Neuronal stem cell (in vitro differentiated cells): ENCODE measurements at regions not wholly inside any gene's neighbourhood (a gene's known extent, or its start where the extent isn't known, plus 50 kb on each side); places are given as distances from the start of the nearest gene placed in this dataset.

Source experiments
- DNase-seq: peaks from one replicate; pipeline ENCODE4 v3.0.0-alpha.2; 2013; ENCODE audit warnings: low spot score
- H2AFZ ChIP-seq: one replicate; pipeline ENCODE4 v1.6.1; 2013; ENCODE audit warnings: mild to moderate bottlenecking, low read length, inconsistent platforms
- H2AK5ac ChIP-seq: 2 replicates; pipeline ENCODE4 v1.6.1; 2013; ENCODE audit warnings: low read depth, mild to moderate bottlenecking, inconsistent platforms, low read length, moderate library complexity, mixed read lengths
- H2BK120ac ChIP-seq: 2 replicates; pipeline ENCODE4 v1.6.1; 2013; ENCODE audit warnings: low read depth, mild to moderate bottlenecking, inconsistent platforms, low read length, moderate library complexity, mixed read lengths
- H2BK12ac ChIP-seq: one replicate; pipeline ENCODE4 v1.6.1; 2013; ENCODE audit warnings: low read length, inconsistent platforms
- H2BK15ac ChIP-seq: 2 replicates; pipeline ENCODE4 v1.6.1; 2013; ENCODE audit warnings: mild to moderate bottlenecking, low read length, inconsistent platforms, mixed read lengths
- H2BK5ac ChIP-seq: one replicate; pipeline ENCODE4 v1.6.1; 2013; ENCODE audit warnings: inconsistent platforms, mild to moderate bottlenecking, low read length, moderate library complexity
- H3K14ac ChIP-seq: one replicate; pipeline ENCODE4 v1.6.1; 2013; ENCODE audit warnings: low read length, inconsistent platforms
- H3K18ac ChIP-seq: 2 replicates; pipeline ENCODE4 v1.6.1; 2013; ENCODE audit warnings: low read length, inconsistent platforms
- H3K23ac ChIP-seq: 2 replicates; pipeline ENCODE4 v1.6.1; 2013; ENCODE audit warnings: low read depth, mild to moderate bottlenecking, mixed read lengths, low read length, inconsistent platforms; ENCODE audit not compliant: poor library complexity
- H3K27ac ChIP-seq: replicated peaks from 3 replicates; pipeline ENCODE4 v1.5.1; 2013; ENCODE audit warnings: low read length, inconsistent platforms
- H3K27me3 ChIP-seq, 3 experiments: 2 replicates each; pipeline ENCODE4 v1.6.1; 2013; ENCODE audit warnings: low read length in 3 of 3, mild to moderate bottlenecking in 2 of 3, inconsistent platforms in 1 of 3, low read depth in 1 of 3, mixed read lengths in 1 of 3, moderate library complexity in 1 of 3; ENCODE audit not compliant: control insufficient read depth in 3 of 3, insufficient read depth in 3 of 3
- H3K36me3 ChIP-seq, 2 donors: replicated peaks in 1 of 2; 2 replicates each; pipeline ENCODE4 v1.6.1; 2013; ENCODE audit warnings: low read length in 2 of 2; ENCODE audit not compliant: control insufficient read depth in 2 of 2, insufficient read depth in 2 of 2
- H3K4ac ChIP-seq: 2 replicates; pipeline ENCODE4 v1.6.1; 2013; ENCODE audit warnings: inconsistent platforms, mild to moderate bottlenecking, low read length, moderate library complexity
- H3K4me1 ChIP-seq, 2 donors: 1 replicate in 1 of 2; 2 replicates in 1 of 2; pipeline ENCODE4 v1.6.1; 2013; ENCODE audit warnings: low read length in 2 of 2, low read depth in 1 of 2; ENCODE audit not compliant: control insufficient read depth in 2 of 2, insufficient read depth in 1 of 2
- H3K4me2 ChIP-seq: one replicate; pipeline ENCODE4 v1.6.1; 2013; ENCODE audit warnings: mild to moderate bottlenecking, low read length, inconsistent platforms; ENCODE audit not compliant: insufficient read depth, poor library complexity, severe bottlenecking
- H3K4me3 ChIP-seq, 2 donors: 2 replicates each; pipeline ENCODE4 v1.5.1; 2013; ENCODE audit warnings: low read length in 2 of 2, mild to moderate bottlenecking in 2 of 2, inconsistent platforms in 1 of 2, moderate library complexity in 1 of 2
- H3K79me1 ChIP-seq: one replicate; pipeline ENCODE4 v1.6.1; 2013; ENCODE audit warnings: low read depth, mild to moderate bottlenecking, inconsistent platforms, low read length, moderate library complexity
- H3K9ac ChIP-seq: one replicate; pipeline ENCODE4 v1.6.1; 2013; ENCODE audit warnings: mild to moderate bottlenecking, low read depth, low read length, inconsistent platforms; ENCODE audit not compliant: poor library complexity
- H3K9me3 ChIP-seq, 2 donors: replicated peaks in 1 of 2; 2 replicates each; pipeline versions ENCODE3 to v1.6.1; 2013; ENCODE audit warnings: low read length in 2 of 2, mild to moderate bottlenecking in 2 of 2, inconsistent platforms in 1 of 2, low read depth in 1 of 2, mixed read lengths in 1 of 2, moderate library complexity in 1 of 2; ENCODE audit not compliant: control insufficient read depth in 2 of 2, insufficient read depth in 1 of 2
- H4K8ac ChIP-seq: one replicate; pipeline ENCODE4 v1.6.1; 2013; ENCODE audit warnings: low read depth, mild to moderate bottlenecking, inconsistent platforms, low read length, moderate library complexity
- H4K91ac ChIP-seq: one replicate; pipeline ENCODE4 v1.6.1; 2013; ENCODE audit warnings: low read length, low read depth, mild to moderate bottlenecking, inconsistent platforms; ENCODE audit not compliant: poor library complexity
- WGBS, 2 donors: extraction: QIAGEN DNeasy Blood & Tissue Kit; methylation state at CpG; one replicate each; pipeline ENCODE4 v1.1.7; 2013; ENCODE audit warnings: missing lambda C conversion rate in 2 of 2, mixed read lengths in 1 of 2; ENCODE audit not compliant: insufficient read length in 2 of 2, insufficient replicate concordance in 1 of 2; ENCODE audit errors: extremely low coverage in 2 of 2; 5-methylcytosine and 5-hydroxymethylcytosine counted together

DNA sequence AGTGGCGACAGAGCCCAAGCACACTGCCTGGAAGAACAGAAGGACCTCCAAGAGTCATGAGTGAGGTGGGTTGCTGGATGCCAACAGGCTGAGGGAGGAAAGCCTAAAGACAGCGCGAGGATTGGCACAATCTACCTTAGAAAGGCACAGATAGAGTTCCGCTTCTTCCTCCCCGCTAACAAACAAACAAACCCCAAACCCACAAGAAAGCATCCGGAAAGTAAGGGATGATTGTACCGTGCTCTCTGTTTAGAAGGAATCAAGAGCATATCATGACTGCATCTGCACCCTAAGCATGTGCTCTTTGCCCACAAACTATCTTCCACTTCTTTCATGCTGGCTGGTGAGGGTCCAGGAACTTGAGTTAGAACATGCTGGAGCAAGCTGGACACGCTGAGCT, 233.0 kb upstream of the KLF12 start:
- no peaks in the 10 kb centered on the region for H3K9me3 ChIP-seq
- H3K36me3 ChIP-seq = no peaks in the 10 kb centered on the region
- H3K27ac ChIP-seq = no peak overlapping the region
- H2BK15ac ChIP-seq = no peak overlapping the region
- no peaks in the 10 kb centered on the region for H3K4me1 ChIP-seq
- no peak overlapping the region for H3K9ac ChIP-seq
- no peak overlapping the region for H3K4me2 ChIP-seq
- H2AK5ac ChIP-seq = no peak overlapping the region
- H3K4me3 ChIP-seq = no peak overlapping the region
- no peak overlapping the region for H3K14ac ChIP-seq
- H2BK5ac ChIP-seq = no peak overlapping the region
- no peak overlapping the region for H2BK120ac ChIP-seq
- WGBS, 2 donors = no CpG with 5 or more reads among the region's 8 CpGs
- no peak overlapping the region for H3K4ac ChIP-seq
- H3K27me3 ChIP-seq = no peaks in the 10 kb centered on the region
- H3K79me1 ChIP-seq = no peaks in the 10 kb centered on the region
- H3K18ac ChIP-seq = no peak overlapping the region
- H4K91ac ChIP-seq = no peak overlapping the region
- H3K23ac ChIP-seq = no peak overlapping the region
- H4K8ac ChIP-seq = no peak overlapping the region
- no peak overlapping the region for H2AFZ ChIP-seq
- DNase-seq = no peak
- H2BK12ac ChIP-seq = no peak overlapping the region

DNA sequence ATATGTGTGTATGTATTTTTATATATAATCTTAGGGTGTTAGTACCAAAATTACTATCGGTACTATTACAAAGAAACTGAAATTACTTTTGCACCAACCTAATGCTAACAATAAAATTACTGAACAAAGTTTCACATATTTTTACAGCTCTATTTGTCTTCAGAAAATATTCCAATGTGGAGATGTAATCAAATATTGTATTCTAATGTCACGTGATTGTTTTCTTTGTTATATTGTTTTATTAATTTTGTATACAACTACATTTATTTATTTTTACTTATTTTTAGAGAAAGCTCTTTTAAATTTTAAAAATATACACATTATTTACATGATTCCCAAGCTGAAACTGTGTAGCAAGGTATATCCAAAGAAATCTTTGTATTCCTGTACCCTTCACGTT, 227.1 kb upstream of the KLF12 start:
- Histone ChIP-seq H4K8ac (no peak overlapping the region), H3K4me1 (no peaks in the 10 kb centered on the region), H2BK5ac (no peak overlapping the region), H3K23ac (no peak overlapping the region), H3K4ac (no peak overlapping the region), H3K9me3 (no peaks in the 10 kb centered on the region), H3K14ac (no peak overlapping the region), H2BK120ac (no peak overlapping the region), H3K18ac (no peak overlapping the region), H3K4me3 (no peak overlapping the region), H2BK15ac (no peak overlapping the region), H2BK12ac (no peak overlapping the region), H2AFZ (no peak overlapping the region), H2AK5ac (no peak overlapping the region), H3K27ac (no peak overlapping the region), H3K9ac (no peak overlapping the region), H3K36me3 (no peaks in the 10 kb centered on the region), H4K91ac (no peak overlapping the region), H3K79me1 (no peaks in the 10 kb centered on the region), H3K27me3 (no peaks in the 10 kb centered on the region), H3K4me2 (no peak overlapping the region)
- WGBS, 2 donors = no CpG with 5 or more reads among the region's 3 CpGs
- no peak for DNase-seq

DNA sequence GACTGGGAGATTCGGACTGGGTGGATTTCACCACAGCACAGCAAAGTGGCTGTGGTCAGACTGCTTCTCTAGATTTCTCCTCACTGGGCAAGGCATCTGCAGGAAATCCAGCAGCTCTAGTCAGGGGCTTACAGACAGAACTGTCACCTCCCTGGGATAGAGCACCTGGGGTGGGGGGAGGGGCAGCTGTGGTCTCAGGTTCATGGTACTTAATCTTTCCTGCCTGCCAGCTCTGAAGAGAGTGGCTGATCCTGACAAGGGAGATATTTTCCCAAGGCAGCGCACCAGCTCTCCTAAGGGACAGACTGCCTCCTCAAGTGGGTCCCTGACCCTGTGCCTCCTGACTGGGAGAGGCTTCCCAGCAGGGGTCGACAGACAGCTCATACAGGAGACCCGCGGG, 212.8 kb upstream of the KLF12 start:
- peak; percentile 1 for DNase-seq

DNA sequence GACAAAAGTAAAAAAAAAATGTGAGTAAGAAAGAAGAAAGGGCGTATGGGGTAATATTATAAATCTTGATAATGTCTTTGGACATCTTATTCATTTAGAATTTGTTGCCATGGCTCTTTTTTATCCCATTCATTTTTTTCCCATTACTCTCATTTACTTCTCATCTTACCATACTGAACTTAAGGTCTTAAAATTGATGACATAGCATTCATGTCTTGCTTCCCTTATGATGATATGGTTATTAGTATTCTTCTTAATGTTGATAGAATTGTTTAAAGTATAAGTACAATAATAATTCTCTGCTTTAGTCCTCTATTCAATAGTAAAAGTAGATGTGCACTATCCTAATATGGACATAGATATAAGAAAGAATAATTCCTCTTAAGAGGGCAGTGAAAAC, 204.1 kb upstream of the KLF12 start:
- no peak overlapping the region for H3K9ac ChIP-seq
- H2AK5ac ChIP-seq = no peak overlapping the region
- H2BK5ac ChIP-seq = no peak overlapping the region
- H4K91ac ChIP-seq = no peak overlapping the region
- H2BK15ac ChIP-seq = no peak overlapping the region
- no peak overlapping the region for H4K8ac ChIP-seq
- no peak overlapping the region for H3K18ac ChIP-seq
- H3K4me2 ChIP-seq = no peak overlapping the region
- H3K4me3 ChIP-seq = no peak overlapping the region
- no peak for DNase-seq
- H2BK12ac ChIP-seq = no peak overlapping the region
- no peak overlapping the region for H2AFZ ChIP-seq
- no peak overlapping the region for H2BK120ac ChIP-seq
- WGBS, 2 donors = 100% methylated on average over 1 of the region's 1 CpG; no CpG with 5 or more reads in 1 of the 2 donors
- H3K79me1 ChIP-seq = no peaks in the 10 kb centered on the region
- H3K23ac ChIP-seq = no peak overlapping the region
- H3K14ac ChIP-seq = no peak overlapping the region
- no peaks in the 10 kb centered on the region for H3K27me3 ChIP-seq
- H3K4ac ChIP-seq = no peak overlapping the region
- H3K36me3 ChIP-seq = no peaks in the 10 kb centered on the region
- no peak overlapping the region for H3K27ac ChIP-seq
- no peaks in the 10 kb centered on the region for H3K4me1 ChIP-seq
- peaks cover 0 to 11% of the 10 kb centered on the region in 2 donors for H3K9me3 ChIP-seq

More for the DNA sequence above, 212.8 kb upstream of the KLF12 start:
- H3K14ac ChIP-seq = no peak overlapping the region
- no peaks in the 10 kb centered on the region for H3K27me3 ChIP-seq
- H2BK120ac ChIP-seq = no peak overlapping the region
- H3K18ac ChIP-seq = peak overlapping the region; percentile 38
- H3K9me3 ChIP-seq = peaks cover 0 to 21% of the 10 kb centered on the region in 2 donors
- no peaks in the 10 kb centered on the region for H3K79me1 ChIP-seq
- peak overlapping the region; percentile 35 for H2AK5ac ChIP-seq
- no peak overlapping the region for H3K27ac ChIP-seq
- no peaks in the 10 kb centered on the region for H3K4me1 ChIP-seq
- no peak overlapping the region for H2BK15ac ChIP-seq
- H4K8ac ChIP-seq = no peak overlapping the region
- no CpG with 5 or more reads among the region's 5 CpGs for WGBS, 2 donors
- H2AFZ ChIP-seq = no peak overlapping the region
- H2BK5ac ChIP-seq = no peak overlapping the region
- no peak overlapping the region for H3K4me2 ChIP-seq
- H3K9ac ChIP-seq = no peak overlapping the region
- no peaks in the 10 kb centered on the region for H3K36me3 ChIP-seq
- H3K23ac ChIP-seq = no peak overlapping the region
- H3K4me3 ChIP-seq = no peak overlapping the region
- H3K4ac ChIP-seq = no peak overlapping the region
- H2BK12ac ChIP-seq = no peak overlapping the region
- no peak overlapping the region for H4K91ac ChIP-seq
